Omental fat pad (tissue), 3 donors: ENCODE measurements at regions not wholly inside any gene's neighbourhood (a gene's known extent, or its start where the extent isn't known, plus 50 kb on each side); places are given as distances from the start of the nearest gene placed in this dataset.

Source experiments
- ATAC-seq: fragments of 150-250 bp; one replicate; pipeline ENCODE4 v1.9.1; 2016; ENCODE audit warnings: mild to moderate bottlenecking, moderate library complexity; ENCODE audit not compliant: low FRiP score
- DNase-seq: peaks from one replicate; pipeline ENCODE4 v3.0.0-alpha.2; 2019; ENCODE audit warnings: low spot score
- CTCF ChIP-seq, 3 donors: fragments of 450-650 bp; IDR thresholded peaks; one replicate each; pipeline ENCODE4 v1.5.1; 2016 to 2017; ENCODE audit warnings: antibody characterized with exemption in 3 of 3, mild to moderate bottlenecking in 3 of 3, moderate library complexity in 2 of 3

GRCh38 chr19:27851543-27852060 lies 1361.3 kb downstream of the UQCRFS1 start:
- DNase-seq (no peak), ATAC-seq (no peak)
- no peak for TF ChIP-seq CTCF (IDR thresholded peaks at IDR 0.05)

GRCh38 chr19:27851002-27851481 lies 1361.9 kb downstream of the UQCRFS1 start:
- no peak for TF ChIP-seq CTCF (IDR thresholded peaks at IDR 0.05)
- ATAC-seq = no peak
- no peak for DNase-seq

GRCh38 chr19:27846944-27847343 lies 1366.0 kb downstream of the UQCRFS1 start:
- DNase-seq = no peak
- ATAC-seq = no peak
- no peak for TF ChIP-seq CTCF (IDR thresholded peaks at IDR 0.05)

GRCh38 chr19:27844261-27844660 lies 1368.7 kb downstream of the UQCRFS1 start:
- no peak for TF ChIP-seq CTCF (IDR thresholded peaks at IDR 0.05)
- ATAC-seq = no peak
- DNase-seq = no peak

GRCh38 chr19:27843861-27844260 lies 1369.1 kb downstream of the UQCRFS1 start:
- ATAC-seq (no peak), DNase-seq (no peak)
- TF ChIP-seq CTCF (IDR thresholded peaks at IDR 0.05) = no peak

- DNase-seq (no peak), ATAC-seq (no peak)
- TF ChIP-seq CTCF (IDR thresholded peaks at IDR 0.05) = no peak
These were observed 1379.9 kb downstream of the UQCRFS1 start for GRCh38 chr19:27833031-27833430.

GRCh38 chr19:27828829-27829228 lies 1384.1 kb downstream of the UQCRFS1 start:
- ATAC-seq (no peak), DNase-seq (no peak)
- TF ChIP-seq CTCF (IDR thresholded peaks at IDR 0.05) = no peak
